H9 (cell line): ENCODE measurements at regions not wholly inside any gene's neighbourhood (a gene's known extent, or its start where the extent isn't known, plus 50 kb on each side); places are given as distances from the start of the nearest gene placed in this dataset.

Experiments
- DNase-seq: peaks from one replicate; pipeline ENCODE4 v3.0.0-alpha.2; 2017
- H2AFZ ChIP-seq: one replicate; pipeline ENCODE4 v1.6.1; 2013; ENCODE audit warnings: mild to moderate bottlenecking, low read length, control low read depth, moderate library complexity
- H2AK5ac ChIP-seq: 2 replicates; pipeline ENCODE4 v1.6.1; 2013; ENCODE audit warnings: low read length, control low read depth, mixed read lengths; ENCODE audit not compliant: insufficient read length
- H2BK120ac ChIP-seq: one replicate; pipeline ENCODE4 v1.6.1; 2013; ENCODE audit warnings: low read depth, mild to moderate bottlenecking, low read length, control low read depth, inconsistent platforms; ENCODE audit not compliant: poor library complexity, severe bottlenecking
- H2BK12ac ChIP-seq: 2 replicates; pipeline ENCODE4 v1.6.1; 2013; ENCODE audit warnings: low read length, control low read depth, mixed read lengths, low read depth; ENCODE audit not compliant: insufficient read length
- H2BK15ac ChIP-seq: 2 replicates; pipeline ENCODE4 v1.6.1; 2013; ENCODE audit warnings: low read depth, low read length, control low read depth
- H2BK20ac ChIP-seq: one replicate; pipeline ENCODE4 v1.6.1; 2013; ENCODE audit warnings: low read depth, mild to moderate bottlenecking, low read length, control low read depth, inconsistent platforms; ENCODE audit not compliant: poor library complexity, severe bottlenecking
- H2BK5ac ChIP-seq: 2 replicates; pipeline ENCODE4 v1.6.1; 2013; ENCODE audit warnings: low read length, control low read depth, mixed read lengths; ENCODE audit not compliant: insufficient read length
- H3K14ac ChIP-seq: 2 replicates; pipeline ENCODE4 v1.6.1; 2013; ENCODE audit warnings: low read length, control low read depth; ENCODE audit not compliant: insufficient read depth
- H3K18ac ChIP-seq: 2 replicates; pipeline ENCODE4 v1.6.1; 2013; ENCODE audit warnings: low read depth, mild to moderate bottlenecking, mixed read lengths, low read length, control low read depth; ENCODE audit not compliant: insufficient read length
- H3K23ac ChIP-seq: 2 replicates; pipeline ENCODE4 v1.6.1; 2013; ENCODE audit warnings: low read length, control low read depth, mixed read lengths, low read depth; ENCODE audit not compliant: insufficient read length
- H3K23me2 ChIP-seq: 2 replicates; pipeline ENCODE4 v1.6.1; 2013; ENCODE audit warnings: low read depth, mild to moderate bottlenecking, mixed read lengths, low read length, control low read depth; ENCODE audit not compliant: insufficient read length, poor library complexity, severe bottlenecking
- H3K27ac ChIP-seq: 2 replicates; pipeline ENCODE4 v1.5.1; 2013; ENCODE audit warnings: low read length, control low read depth, mixed read lengths, low read depth; ENCODE audit not compliant: insufficient read length
- H3K27me3 ChIP-seq: 2 replicates; pipeline ENCODE4 v1.6.1; 2013; ENCODE audit warnings: low read length, control low read depth, inconsistent platforms; ENCODE audit not compliant: insufficient read depth
- H3K4ac ChIP-seq: 2 replicates; pipeline ENCODE4 v1.6.1; 2013; ENCODE audit warnings: low read depth, mild to moderate bottlenecking, control low read depth, inconsistent platforms, low read length, moderate library complexity
- H3K4me1 ChIP-seq: 2 replicates; pipeline ENCODE4 v1.6.1; 2013; ENCODE audit warnings: low read length, control low read depth, inconsistent platforms; ENCODE audit not compliant: insufficient read depth
- H3K4me2 ChIP-seq: 2 replicates; pipeline ENCODE4 v1.6.1; 2013; ENCODE audit warnings: low read length, control low read depth, mixed read lengths; ENCODE audit not compliant: insufficient read length, insufficient read depth
- H3K56ac ChIP-seq: 2 replicates; pipeline ENCODE4 v1.6.1; 2013; ENCODE audit warnings: low read depth, mild to moderate bottlenecking, mixed read lengths, low read length, control low read depth; ENCODE audit not compliant: insufficient read length
- H3K79me1 ChIP-seq: 2 replicates; pipeline ENCODE4 v1.6.1; 2013; ENCODE audit warnings: low read depth, mild to moderate bottlenecking, moderate library complexity, low read length, control low read depth, inconsistent platforms; ENCODE audit not compliant: insufficient read depth, poor library complexity, severe bottlenecking
- H3K79me2 ChIP-seq: 2 replicates; pipeline ENCODE4 v1.6.1; 2013; ENCODE audit warnings: low read length, control low read depth, inconsistent platforms; ENCODE audit not compliant: insufficient read depth
- H3K9ac ChIP-seq: 2 replicates; pipeline ENCODE4 v1.6.1; 2013; ENCODE audit warnings: low read length, control low read depth, mixed read lengths; ENCODE audit not compliant: insufficient read length; ENCODE audit errors: extremely low read depth
- H3K9me3 ChIP-seq: one replicate; pipeline ENCODE4 v1.6.1; 2013; ENCODE audit warnings: low read depth, low read length, inconsistent platforms; ENCODE audit not compliant: control insufficient read depth
- H3T11ph ChIP-seq: one replicate; pipeline ENCODE4 v1.6.1; 2013; ENCODE audit warnings: mild to moderate bottlenecking, low read length, control low read depth, inconsistent platforms
- H4K20me1 ChIP-seq: one replicate; pipeline ENCODE4 v1.6.1; 2013; ENCODE audit not compliant: control insufficient read depth, insufficient read length, insufficient read depth
- H4K5ac ChIP-seq: 2 replicates; pipeline ENCODE4 v1.6.1; 2013; ENCODE audit warnings: low read depth, mild to moderate bottlenecking, mixed read lengths, low read length, control low read depth; ENCODE audit not compliant: insufficient read length
- H4K8ac ChIP-seq: replicated peaks from 2 replicates; pipeline ENCODE4 v1.6.1; 2013; ENCODE audit warnings: low read length, control low read depth, mixed read lengths, low read depth; ENCODE audit not compliant: insufficient read length
- H4K91ac ChIP-seq: 2 replicates; pipeline ENCODE4 v1.6.1; 2013; ENCODE audit warnings: low read depth, mild to moderate bottlenecking, moderate library complexity, mixed read lengths, low read length, control low read depth; ENCODE audit not compliant: insufficient read length
- H3K27ac Mint-ChIP-seq, 3 experiments: 2 replicates in 2 of 3; 3 replicates in 1 of 3; pipeline ENCODE4 v1.8.0; 2020 to 2021; ENCODE audit warnings: mixed read lengths in 3 of 3, mild to moderate bottlenecking in 1 of 3, moderate library complexity in 1 of 3
- H3K27me3 Mint-ChIP-seq: 2 replicates; pipeline ENCODE4 v1.8.0; 2021; ENCODE audit warnings: low read depth, mild to moderate bottlenecking, moderate library complexity, mixed read lengths
- H3K36me3 Mint-ChIP-seq, 3 experiments: 2 replicates in 2 of 3; 3 replicates in 1 of 3; pipeline ENCODE4 v1.8.0; 2020 to 2021; ENCODE audit warnings: low read depth in 3 of 3, mixed read lengths in 3 of 3; ENCODE audit not compliant: insufficient read depth in 1 of 3
- H3K4me1 Mint-ChIP-seq, 2 experiments: 2 replicates each; pipeline ENCODE4 v1.8.0; 2020; ENCODE audit warnings: mixed read lengths in 2 of 2
- H3K4me3 Mint-ChIP-seq, 2 experiments: 2 replicates in 1 of 2; 3 replicates in 1 of 2; pipeline ENCODE4 v1.8.0; 2020 to 2021; ENCODE audit warnings: mild to moderate bottlenecking in 2 of 2, mixed read lengths in 2 of 2, moderate library complexity in 1 of 2
- H3K9me3 Mint-ChIP-seq, 2 experiments: 2 replicates in 1 of 2; 3 replicates in 1 of 2; pipeline ENCODE4 v1.8.0; 2020; ENCODE audit warnings: mild to moderate bottlenecking in 2 of 2, mixed read lengths in 2 of 2, moderate library complexity in 1 of 2
- CTCF ChIP-seq: fragments of 200-600 bp; sonication (generic); conservative IDR thresholded peaks from 3 replicates; pipeline ENCODE4 v1.8.0; 2021; ENCODE audit warnings: antibody characterized with exemption, mild to moderate bottlenecking
- WGBS: extraction: QIAGEN DNeasy Blood & Tissue Kit; methylation state at CpG from one replicate; pipeline ENCODE4 v1.1.7; 2013; ENCODE audit warnings: missing lambda C conversion rate, low lambda C conversion rate, mixed read lengths; ENCODE audit not compliant: insufficient read length; ENCODE audit errors: extremely low coverage; 5-methylcytosine and 5-hydroxymethylcytosine counted together

- H3K79me2 ChIP-seq: no peaks in the 10 kb centered on the region
- H2BK5ac ChIP-seq: no peak overlapping the region
- no peak for TF ChIP-seq CTCF
- H3K23me2 ChIP-seq: no peaks in the 10 kb centered on the region
- H3K4ac ChIP-seq: no peak overlapping the region
- H4K8ac ChIP-seq: no peak overlapping the region
- H2BK20ac ChIP-seq: no peak overlapping the region
- no peak overlapping the region for H3K18ac ChIP-seq
- H4K91ac ChIP-seq: no peak overlapping the region
- peaks cover 0 to under 1% (median 0%) of the 10 kb centered on the region in 3 experiments; a peak in 2 of 7 replicates for H3K36me3 Mint-ChIP-seq
- H2BK15ac ChIP-seq: no peak overlapping the region
- H2AK5ac ChIP-seq: no peak overlapping the region
- no peak overlapping the region for H3T11ph ChIP-seq
- no peaks in the 10 kb centered on the region for H3K79me1 ChIP-seq
- H4K5ac ChIP-seq: no peak overlapping the region
- no peak overlapping the region for H2BK120ac ChIP-seq
- H3K27ac ChIP-seq: no peak overlapping the region
- H3K4me2 ChIP-seq: no peak overlapping the region
- H3K4me1 Mint-ChIP-seq: no peaks in the 10 kb centered on the region
- no peak overlapping the region for H3K4me3 Mint-ChIP-seq
- no peak overlapping the region for H2BK12ac ChIP-seq
- H3K9ac ChIP-seq: no peak overlapping the region
- H3K27ac Mint-ChIP-seq: peak overlapping the region in 1 of 3 experiments; percentile 10; a peak in 1 of 7 replicates
- no peaks in the 10 kb centered on the region for H3K4me1 ChIP-seq
- H4K20me1 ChIP-seq: no peaks in the 10 kb centered on the region
- H3K9me3 Mint-ChIP-seq: no peaks in the 10 kb centered on the region; a peak in 1 of 5 replicates
- no peaks in the 10 kb centered on the region for H3K27me3 ChIP-seq
- no peak overlapping the region for H3K23ac ChIP-seq
- H3K56ac ChIP-seq: no peak overlapping the region
- H3K14ac ChIP-seq: no peak overlapping the region
- no peaks in the 10 kb centered on the region for H3K9me3 ChIP-seq
- no peak overlapping the region for H2AFZ ChIP-seq
- no CpG with 5 or more reads among the region's 2 CpGs for WGBS
- DNase-seq: no peak
- H3K27me3 Mint-ChIP-seq: no peaks in the 10 kb centered on the region
These were observed 135.5 kb downstream of the LSMEM1 start for GRCh38 chr7:112616295-112616694.
